ENCODE measurements at regions not wholly inside any gene's neighbourhood (a gene's known extent, or its start where the extent isn't known, plus 50 kb on each side); places are given as distances from the start of the nearest gene placed in this dataset.

DNA sequence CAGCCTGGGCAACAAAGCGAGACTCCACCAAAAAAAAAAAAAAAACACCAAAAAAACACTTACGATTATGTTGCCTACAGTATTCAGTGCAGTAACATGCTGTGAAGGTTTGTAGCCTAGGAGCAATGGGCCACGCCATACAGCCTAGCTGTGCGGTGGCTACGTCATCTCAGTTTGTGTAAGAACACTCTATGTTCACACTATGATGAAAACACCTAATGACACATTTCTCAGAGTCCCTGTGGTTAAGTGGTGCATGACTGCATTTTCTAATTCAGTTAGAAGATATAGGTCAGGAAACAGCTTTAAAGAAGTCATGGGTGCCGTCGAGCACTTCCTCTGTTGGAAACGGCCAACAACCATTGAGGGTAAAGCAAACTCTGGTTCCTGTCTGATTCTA, 75.7 kb upstream of the ANO1 start:
- ChIA-PET POLR2A (no interaction called here), CTCF (no interaction called here)
- no peak overlapping the region for H3K4me3 ChIP-seq (ENCODE audit: low read depth in 2 of 2, low read length in 2 of 2)
- H3K36me3 ChIP-seq (ENCODE audit: control insufficient read depth, insufficient read depth, low read length) = no peaks in the 10 kb centered on the region
- no peaks in the 10 kb centered on the region for H3K4me1 ChIP-seq (ENCODE audit: control insufficient read depth, insufficient read depth, low read length)
- peaks cover 4% of the 10 kb centered on the region for H3K27me3 ChIP-seq (ENCODE audit: control insufficient read depth, insufficient read depth, low read length)
- BruUV-seq (replicated peaks) = no TSS peak
- DNase-seq (ENCODE audit: low read depth, low spot score) (no peak), ATAC-seq (no peak)
- in situ Hi-C loops (cut with HindIII; ENCODE audit: low pct_unique_long_range_greater_than_20kb, low sequenced_read_pairs) = no loop called here
- intact Hi-C loops (cut with micrococcal nuclease; ENCODE audit: unreplicated experiment) = no loop called here
- no peak overlapping the region for H3K27ac ChIP-seq (ENCODE audit: low read length)
- H3K9me3 ChIP-seq (ENCODE audit: control insufficient read depth, insufficient read depth, low read depth, low read length) = no peaks in the 10 kb centered on the region
- TF ChIP-seq POLR2AphosphoS5 (IDR thresholded peaks at IDR 0.05; ENCODE audit: low read depth, low read length) (no peak), TCF7L2 (IDR thresholded peaks at IDR 0.05; ENCODE audit: low read depth, low read length) (no peak), SIN3A (IDR thresholded peaks at IDR 0.05; ENCODE audit: borderline replicate concordance, insufficient read depth, low read depth, low read length) (no peak)
- TF ChIP-seq, protein P1, sequence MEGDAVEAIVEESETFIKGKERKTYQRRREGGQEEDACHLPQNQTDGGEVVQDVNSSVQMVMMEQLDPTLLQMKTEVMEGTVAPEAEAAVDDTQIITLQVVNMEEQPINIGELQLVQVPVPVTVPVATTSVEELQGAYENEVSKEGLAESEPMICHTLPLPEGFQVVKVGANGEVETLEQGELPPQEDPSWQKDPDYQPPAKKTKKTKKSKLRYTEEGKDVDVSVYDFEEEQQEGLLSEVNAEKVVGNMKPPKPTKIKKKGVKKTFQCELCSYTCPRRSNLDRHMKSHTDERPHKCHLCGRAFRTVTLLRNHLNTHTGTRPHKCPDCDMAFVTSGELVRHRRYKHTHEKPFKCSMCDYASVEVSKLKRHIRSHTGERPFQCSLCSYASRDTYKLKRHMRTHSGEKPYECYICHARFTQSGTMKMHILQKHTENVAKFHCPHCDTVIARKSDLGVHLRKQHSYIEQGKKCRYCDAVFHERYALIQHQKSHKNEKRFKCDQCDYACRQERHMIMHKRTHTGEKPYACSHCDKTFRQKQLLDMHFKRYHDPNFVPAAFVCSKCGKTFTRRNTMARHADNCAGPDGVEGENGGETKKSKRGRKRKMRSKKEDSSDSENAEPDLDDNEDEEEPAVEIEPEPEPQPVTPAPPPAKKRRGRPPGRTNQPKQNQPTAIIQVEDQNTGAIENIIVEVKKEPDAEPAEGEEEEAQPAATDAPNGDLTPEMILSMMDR (IDR thresholded peaks at IDR 0.05) = no peak
- TF ChIP-seq, protein P2, sequence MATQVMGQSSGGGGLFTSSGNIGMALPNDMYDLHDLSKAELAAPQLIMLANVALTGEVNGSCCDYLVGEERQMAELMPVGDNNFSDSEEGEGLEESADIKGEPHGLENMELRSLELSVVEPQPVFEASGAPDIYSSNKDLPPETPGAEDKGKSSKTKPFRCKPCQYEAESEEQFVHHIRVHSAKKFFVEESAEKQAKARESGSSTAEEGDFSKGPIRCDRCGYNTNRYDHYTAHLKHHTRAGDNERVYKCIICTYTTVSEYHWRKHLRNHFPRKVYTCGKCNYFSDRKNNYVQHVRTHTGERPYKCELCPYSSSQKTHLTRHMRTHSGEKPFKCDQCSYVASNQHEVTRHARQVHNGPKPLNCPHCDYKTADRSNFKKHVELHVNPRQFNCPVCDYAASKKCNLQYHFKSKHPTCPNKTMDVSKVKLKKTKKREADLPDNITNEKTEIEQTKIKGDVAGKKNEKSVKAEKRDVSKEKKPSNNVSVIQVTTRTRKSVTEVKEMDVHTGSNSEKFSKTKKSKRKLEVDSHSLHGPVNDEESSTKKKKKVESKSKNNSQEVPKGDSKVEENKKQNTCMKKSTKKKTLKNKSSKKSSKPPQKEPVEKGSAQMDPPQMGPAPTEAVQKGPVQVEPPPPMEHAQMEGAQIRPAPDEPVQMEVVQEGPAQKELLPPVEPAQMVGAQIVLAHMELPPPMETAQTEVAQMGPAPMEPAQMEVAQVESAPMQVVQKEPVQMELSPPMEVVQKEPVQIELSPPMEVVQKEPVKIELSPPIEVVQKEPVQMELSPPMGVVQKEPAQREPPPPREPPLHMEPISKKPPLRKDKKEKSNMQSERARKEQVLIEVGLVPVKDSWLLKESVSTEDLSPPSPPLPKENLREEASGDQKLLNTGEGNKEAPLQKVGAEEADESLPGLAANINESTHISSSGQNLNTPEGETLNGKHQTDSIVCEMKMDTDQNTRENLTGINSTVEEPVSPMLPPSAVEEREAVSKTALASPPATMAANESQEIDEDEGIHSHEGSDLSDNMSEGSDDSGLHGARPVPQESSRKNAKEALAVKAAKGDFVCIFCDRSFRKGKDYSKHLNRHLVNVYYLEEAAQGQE (IDR thresholded peaks at IDR 0.05; ENCODE audit: insufficient read depth in 1 of 2, low read depth in 2 of 2, low read length in 1 of 2) = no peak

DNA sequence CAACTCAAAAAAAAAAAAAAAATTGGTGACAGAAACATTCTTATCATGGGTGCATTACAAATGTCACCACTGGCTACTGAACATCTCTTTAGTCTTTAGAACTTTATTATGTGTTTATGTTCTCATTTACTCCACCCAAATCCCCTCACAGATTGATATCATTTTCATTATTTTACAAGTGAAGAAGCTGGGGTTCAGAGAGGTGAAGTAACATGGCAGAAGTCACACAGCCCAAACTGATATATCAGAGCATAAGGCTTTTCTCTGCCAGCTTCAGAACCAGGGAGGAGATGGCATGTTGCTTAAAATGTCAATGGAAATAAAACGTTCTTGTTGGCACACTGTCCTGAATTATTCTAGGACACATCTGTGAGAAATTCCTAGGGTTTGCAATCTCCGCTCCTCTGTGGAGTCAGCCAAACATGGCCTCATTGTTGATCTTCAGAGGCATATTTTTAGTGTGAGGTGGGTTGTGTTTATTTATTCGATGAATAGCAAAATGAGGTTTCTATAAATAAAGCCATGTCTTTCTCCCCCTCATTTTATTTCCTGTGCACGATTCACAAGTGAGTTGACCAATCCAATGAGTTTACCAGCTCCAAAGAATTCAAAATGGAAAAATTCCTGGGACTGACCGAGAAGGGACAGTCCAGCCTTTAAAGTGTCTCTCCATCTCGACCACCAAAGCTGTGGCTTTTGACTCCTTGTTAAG, 72.9 kb upstream of the ANO1 start:
- ChIA-PET POLR2A (no interaction called here), CTCF (no interaction called here)
- DNase-seq (ENCODE audit: low read depth, low spot score) (no peak), ATAC-seq (no peak)
- BruUV-seq (replicated peaks) = no TSS peak
- intact Hi-C loops (cut with micrococcal nuclease; ENCODE audit: unreplicated experiment) (no loop called here), in situ Hi-C loops (cut with HindIII; ENCODE audit: low pct_unique_long_range_greater_than_20kb, low sequenced_read_pairs) (no loop called here)
- Histone ChIP-seq H3K27me3 (ENCODE audit: control insufficient read depth, insufficient read depth, low read length) (peaks cover 4% of the 10 kb centered on the region), H3K4me3 (ENCODE audit: low read depth in 2 of 2, low read length in 2 of 2) (no peak overlapping the region), H3K27ac (ENCODE audit: low read length) (no peak overlapping the region), H3K4me1 (ENCODE audit: control insufficient read depth, insufficient read depth, low read length) (no peaks in the 10 kb centered on the region), H3K9me3 (ENCODE audit: control insufficient read depth, insufficient read depth, low read depth, low read length) (no peaks in the 10 kb centered on the region), H3K36me3 (ENCODE audit: control insufficient read depth, insufficient read depth, low read length) (no peaks in the 10 kb centered on the region)
- TF ChIP-seq, protein P1 (IDR thresholded peaks at IDR 0.05) = no peak
- TF ChIP-seq SIN3A (IDR thresholded peaks at IDR 0.05; ENCODE audit: borderline replicate concordance, insufficient read depth, low read depth, low read length) = no peak
- TF ChIP-seq TCF7L2 (IDR thresholded peaks at IDR 0.05; ENCODE audit: low read depth, low read length) = no peak
- TF ChIP-seq, protein P2 (IDR thresholded peaks at IDR 0.05; ENCODE audit: insufficient read depth in 1 of 2, low read depth in 2 of 2, low read length in 1 of 2) = no peak
- TF ChIP-seq POLR2AphosphoS5 (IDR thresholded peaks at IDR 0.05; ENCODE audit: low read depth, low read length) = no peak

Data from Panc1 (cell line).